Left ventricle myocardium inferior (tissue), 1 donor: ENCODE measurements at regions not wholly inside any gene's neighbourhood (a gene's known extent, or its start where the extent isn't known, plus 50 kb on each side); places are given as distances from the start of the nearest gene placed in this dataset.

ENCODE experiments used
- DNase-seq: peaks from one replicate; pipeline ENCODE4 v3.0.0-alpha.2; 2020
- H3K27ac ChIP-seq: fragments of 200-600 bp; replicated peaks from 2 replicates; pipeline ENCODE4 v1.8.0; 2021
- H3K27me3 ChIP-seq: fragments of 200-600 bp; 2 replicates; pipeline ENCODE4 v1.8.0; 2021; ENCODE audit warnings: low read depth
- H3K36me3 ChIP-seq: fragments of 200-600 bp; 2 replicates; pipeline ENCODE4 v1.8.0; 2021
- H3K4me1 ChIP-seq: fragments of 200-600 bp; 2 replicates; pipeline ENCODE4 v1.8.0; 2021
- H3K4me3 ChIP-seq: fragments of 200-600 bp; 2 replicates; pipeline ENCODE4 v1.8.0; 2021; ENCODE audit warnings: mild to moderate bottlenecking, moderate library complexity
- H3K9me3 ChIP-seq: fragments of 200-600 bp; replicated peaks from 2 replicates; pipeline ENCODE4 v1.8.0; 2021
- intact Hi-C: fragments of 100-400 bp; cut with micrococcal nuclease; formaldehyde crosslinking; loops from one replicate; pipeline ENCODE4 v1.11.0; 2022
- TF ChIP-seq, protein P1 (sequence below): fragments of 200-600 bp; IDR thresholded peaks from 2 replicates; pipeline ENCODE4 v1.8.0; 2021; ENCODE audit warnings: antibody characterized with exemption, mild to moderate bottlenecking, borderline replicate concordance
- donor health status: DM: no; HTN: yes; CAD: no; lungs with severe emphysema.

- no peaks in the 10 kb centered on the region for H3K27me3 ChIP-seq
Observed at GRCh38 chr18:41732356-41732755, 222.7 kb upstream of the PIK3C3 start.

GRCh38 chr18:41731884-41732283 is 223.2 kb upstream of the PIK3C3 start:
- Histone ChIP-seq H3K36me3 (no peaks in the 10 kb centered on the region), H3K4me1 (no peaks in the 10 kb centered on the region), H3K27me3 (no peaks in the 10 kb centered on the region), H3K4me3 (no peak overlapping the region), H3K27ac (no peak overlapping the region), H3K9me3 (no peaks in the 10 kb centered on the region)
- TF ChIP-seq, protein P1, sequence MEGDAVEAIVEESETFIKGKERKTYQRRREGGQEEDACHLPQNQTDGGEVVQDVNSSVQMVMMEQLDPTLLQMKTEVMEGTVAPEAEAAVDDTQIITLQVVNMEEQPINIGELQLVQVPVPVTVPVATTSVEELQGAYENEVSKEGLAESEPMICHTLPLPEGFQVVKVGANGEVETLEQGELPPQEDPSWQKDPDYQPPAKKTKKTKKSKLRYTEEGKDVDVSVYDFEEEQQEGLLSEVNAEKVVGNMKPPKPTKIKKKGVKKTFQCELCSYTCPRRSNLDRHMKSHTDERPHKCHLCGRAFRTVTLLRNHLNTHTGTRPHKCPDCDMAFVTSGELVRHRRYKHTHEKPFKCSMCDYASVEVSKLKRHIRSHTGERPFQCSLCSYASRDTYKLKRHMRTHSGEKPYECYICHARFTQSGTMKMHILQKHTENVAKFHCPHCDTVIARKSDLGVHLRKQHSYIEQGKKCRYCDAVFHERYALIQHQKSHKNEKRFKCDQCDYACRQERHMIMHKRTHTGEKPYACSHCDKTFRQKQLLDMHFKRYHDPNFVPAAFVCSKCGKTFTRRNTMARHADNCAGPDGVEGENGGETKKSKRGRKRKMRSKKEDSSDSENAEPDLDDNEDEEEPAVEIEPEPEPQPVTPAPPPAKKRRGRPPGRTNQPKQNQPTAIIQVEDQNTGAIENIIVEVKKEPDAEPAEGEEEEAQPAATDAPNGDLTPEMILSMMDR: no peak
- DNase-seq: no peak
- intact Hi-C loops: no loop called here

More at GRCh38 chr18:41732356-41732755, 222.7 kb upstream of the PIK3C3 start:
- Histone ChIP-seq H3K4me3 (no peak overlapping the region), H3K9me3 (no peaks in the 10 kb centered on the region), H3K4me1 (no peaks in the 10 kb centered on the region), H3K27ac (no peak overlapping the region), H3K36me3 (no peaks in the 10 kb centered on the region)
- DNase-seq: no peak
- intact Hi-C loops: no loop called here
- TF ChIP-seq, protein P1: no peak

GRCh38 chr18:41724195-41724594 is 230.8 kb upstream of the PIK3C3 start:
- TF ChIP-seq, protein P1: no peak
- no peaks in the 10 kb centered on the region for H3K4me1 ChIP-seq
- H3K36me3 ChIP-seq: no peaks in the 10 kb centered on the region
- H3K27me3 ChIP-seq: no peaks in the 10 kb centered on the region
- intact Hi-C loops: no loop called here
- no peak overlapping the region for H3K27ac ChIP-seq
- no peaks in the 10 kb centered on the region for H3K9me3 ChIP-seq
- H3K4me3 ChIP-seq: no peak overlapping the region
- no peak for DNase-seq

- Histone ChIP-seq H3K27ac (no peak overlapping the region), H3K36me3 (no peaks in the 10 kb centered on the region), H3K4me3 (no peak overlapping the region), H3K27me3 (no peaks in the 10 kb centered on the region), H3K4me1 (no peaks in the 10 kb centered on the region), H3K9me3 (no peaks in the 10 kb centered on the region)
- no peak for DNase-seq
- TF ChIP-seq, protein P1: no peak
- intact Hi-C loops: no loop called here
Observed at GRCh38 chr18:41721103-41721790, 233.8 kb upstream of the PIK3C3 start.

DNA sequence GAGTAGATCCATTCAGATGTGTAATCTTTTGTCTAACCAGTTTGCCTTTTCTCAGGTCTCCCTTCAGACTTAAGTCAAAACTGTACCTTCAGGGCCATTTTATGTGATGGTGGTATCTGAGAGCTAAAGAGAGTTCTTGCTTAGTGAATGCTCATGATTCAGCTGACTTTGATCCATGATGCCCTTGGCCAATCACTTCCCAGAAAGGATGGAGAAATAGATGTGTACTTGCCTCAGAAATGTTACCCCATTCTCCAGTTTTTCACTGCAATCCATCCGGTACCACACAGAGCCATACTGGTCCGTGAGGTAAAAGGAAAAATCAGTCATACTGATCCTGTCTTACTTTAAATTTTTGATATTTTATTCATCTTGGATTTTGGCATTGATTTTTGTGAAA is 234.8 kb upstream of the PIK3C3 start:
- TF ChIP-seq, protein P1: no peak
- intact Hi-C loops: no loop called here
- no peaks in the 10 kb centered on the region for H3K4me1 ChIP-seq
- no peaks in the 10 kb centered on the region for H3K27me3 ChIP-seq
- no peak for DNase-seq
- no peak overlapping the region for H3K27ac ChIP-seq
- H3K36me3 ChIP-seq: no peaks in the 10 kb centered on the region
- no peaks in the 10 kb centered on the region for H3K9me3 ChIP-seq
- no peak overlapping the region for H3K4me3 ChIP-seq
